ENCODE measurements at regions not wholly inside any gene's neighbourhood (a gene's known extent, or its start where the extent isn't known, plus 50 kb on each side); places are given as distances from the start of the nearest gene placed in this dataset.
"Not testable (repeated sequence)": the region's sequence is repeated elsewhere in the genome, so short reads cannot be mapped to it uniquely, and the experiment has no call there.

DNA sequence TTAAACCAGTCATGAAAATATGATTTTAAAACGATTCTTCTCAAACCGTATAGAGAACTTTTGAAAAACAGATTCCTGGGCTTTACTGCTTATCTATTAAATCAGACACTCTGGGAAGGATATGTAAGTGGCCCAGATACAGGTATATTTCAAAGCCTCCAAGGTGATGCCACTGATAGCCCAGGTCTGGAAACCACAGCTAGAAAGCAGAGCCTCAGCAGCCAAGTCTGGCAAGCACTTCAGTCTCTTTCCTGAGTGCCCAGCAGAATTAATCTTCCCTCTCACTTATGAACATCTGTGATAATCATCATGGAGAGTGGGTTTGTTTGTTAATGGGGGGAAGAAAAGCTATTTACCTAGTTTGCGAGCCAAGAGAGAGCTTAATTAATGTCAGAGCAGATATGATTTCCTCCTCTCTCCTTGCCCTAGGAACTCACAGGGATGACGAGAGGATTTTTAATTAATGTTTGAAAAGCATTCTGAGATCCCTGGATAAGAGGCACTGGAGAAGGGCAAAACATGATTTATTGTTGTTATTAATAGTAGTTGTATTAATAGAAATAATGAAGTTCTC, 368.4 kb downstream of the TLE1 start:
- peak; percentile 40 for DNase-seq

DNA sequence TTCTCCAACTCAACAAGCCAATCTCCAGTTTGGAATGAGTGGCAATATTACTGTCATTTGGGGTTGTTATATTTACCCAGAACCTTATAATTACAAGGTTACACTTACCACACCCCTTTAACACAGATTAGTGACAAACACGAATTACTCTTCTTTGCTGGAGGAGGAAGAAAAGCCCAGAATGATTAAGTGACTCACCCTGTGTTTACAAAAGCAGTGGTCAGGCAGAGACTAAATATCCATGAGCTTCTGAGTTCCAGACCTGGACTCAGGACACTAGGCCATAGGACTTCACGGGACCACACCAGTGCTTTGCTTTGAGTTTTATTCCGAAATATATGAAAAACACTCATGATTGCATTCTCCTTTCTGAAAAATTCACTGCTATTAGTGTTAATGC, 370.8 kb downstream of the TLE1 start:
- no peak for DNase-seq

DNA sequence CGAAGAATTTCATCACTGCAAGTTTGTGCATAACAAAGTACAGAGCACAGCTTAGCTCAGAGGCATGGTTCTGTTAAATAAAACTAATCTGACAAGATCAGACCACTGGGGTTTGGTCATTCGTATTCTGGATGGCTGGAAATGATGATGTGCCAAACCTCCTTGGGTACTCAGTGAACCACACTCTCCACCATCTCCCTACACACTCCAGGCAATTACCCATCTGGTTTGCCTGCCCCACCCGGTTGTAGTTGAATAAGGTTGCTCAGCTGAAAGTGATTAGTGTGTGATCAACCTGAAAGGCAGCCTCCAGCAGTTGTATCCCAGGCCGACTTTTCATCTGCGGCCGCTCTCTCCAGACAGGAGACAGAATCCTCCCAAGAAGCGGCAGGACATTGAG, 371.4 kb downstream of the TLE1 start:
- no peak for DNase-seq

DNA sequence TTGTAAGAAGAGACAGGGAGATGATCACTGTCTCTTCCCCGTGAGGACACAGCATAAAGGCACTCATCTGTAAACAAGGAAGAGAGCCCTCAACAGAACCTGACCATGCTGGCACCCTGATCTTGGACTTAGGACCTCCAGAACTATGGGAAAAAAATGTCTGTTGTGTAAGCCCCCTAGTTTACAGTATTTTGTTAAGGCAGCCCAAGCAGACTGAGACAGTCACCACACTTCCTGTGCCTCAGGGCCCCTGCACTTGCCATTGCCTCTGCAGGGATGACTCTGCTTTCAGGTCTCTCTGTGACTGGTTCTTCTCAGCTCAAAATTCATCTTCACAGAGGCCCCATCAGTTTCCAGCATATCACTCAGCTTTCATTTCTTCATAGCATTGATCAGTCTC, 372.1 kb downstream of the TLE1 start:
- DNase-seq: no peak

DNA sequence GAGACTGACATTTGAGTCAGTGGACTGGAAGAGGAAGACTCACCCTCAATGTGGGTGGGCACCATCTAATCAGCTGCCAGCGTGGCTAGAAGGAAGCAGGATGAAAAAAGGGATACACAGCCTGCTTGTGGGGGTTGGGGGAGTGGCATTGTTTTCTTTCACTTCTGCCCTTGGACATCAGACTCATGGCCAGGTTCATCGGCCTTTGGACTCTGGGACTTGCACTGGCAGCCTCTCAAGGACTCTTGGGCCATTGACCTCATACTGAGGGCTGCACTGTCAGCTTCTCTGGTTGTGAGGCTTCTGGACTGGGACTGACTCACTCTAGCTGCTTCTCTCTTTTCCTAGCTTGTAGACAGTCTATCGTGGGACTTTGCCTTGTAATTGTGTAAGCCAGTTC, 374.9 kb downstream of the TLE1 start:
- no peak for DNase-seq

DNA sequence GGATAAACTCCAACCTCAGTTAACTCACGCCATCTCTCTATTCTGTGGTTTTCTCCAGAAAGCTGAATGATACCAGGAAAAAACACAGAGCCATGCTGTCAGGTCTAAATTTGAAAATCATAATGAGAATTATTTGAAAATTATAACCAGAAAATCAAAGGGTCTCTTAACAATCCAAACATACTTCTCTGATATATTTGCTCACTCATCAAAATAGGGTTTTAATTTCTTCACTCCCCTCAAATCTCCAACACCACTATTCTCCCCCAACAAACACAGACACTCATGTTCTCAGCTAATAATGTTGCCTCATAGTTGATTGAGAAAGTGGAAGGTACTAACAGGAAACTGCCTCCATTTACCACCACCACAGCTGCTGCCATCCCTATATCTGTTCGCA, 375.5 kb downstream of the TLE1 start:
- DNase-seq: no peak

DNA sequence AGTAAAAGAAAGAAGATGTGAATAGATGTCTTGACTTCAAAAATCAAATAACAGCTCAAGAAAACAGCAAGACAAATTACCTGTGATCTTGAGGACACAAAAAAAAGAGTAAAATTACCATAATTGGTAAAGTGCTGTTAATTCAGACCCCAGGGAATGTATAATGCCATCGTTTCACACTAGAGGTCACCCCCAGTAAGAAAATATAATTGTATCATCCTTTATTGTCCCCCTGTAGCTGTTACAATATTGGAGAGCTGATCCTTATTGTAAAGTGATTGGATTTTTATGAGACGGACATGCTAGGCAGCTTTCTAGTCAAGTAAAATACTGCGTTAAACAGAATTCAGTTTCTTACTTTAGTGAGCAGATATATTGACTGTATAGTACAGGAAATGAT, 377.0 kb downstream of the TLE1 start:
- DNase-seq: no peak

DNA sequence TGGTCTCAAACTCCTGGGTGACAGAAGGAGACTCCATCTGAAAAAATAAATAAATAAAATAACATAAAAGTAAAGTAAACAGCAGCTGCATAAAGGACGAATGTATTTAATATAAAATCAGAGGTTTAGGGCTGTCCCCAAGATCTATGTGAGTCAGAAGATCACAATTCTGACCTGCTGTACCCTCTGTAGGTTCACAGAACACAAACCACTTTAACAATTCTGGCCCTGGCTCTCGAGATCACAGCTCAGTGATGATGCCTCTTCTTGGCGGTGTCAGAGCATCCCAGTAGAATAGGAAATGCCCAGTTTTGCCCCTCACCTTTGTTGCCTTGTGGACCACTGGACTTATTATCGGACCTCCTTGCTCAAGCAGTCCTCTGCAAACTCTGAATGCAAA, 380.9 kb downstream of the TLE1 start:
- no peak for DNase-seq

DNA sequence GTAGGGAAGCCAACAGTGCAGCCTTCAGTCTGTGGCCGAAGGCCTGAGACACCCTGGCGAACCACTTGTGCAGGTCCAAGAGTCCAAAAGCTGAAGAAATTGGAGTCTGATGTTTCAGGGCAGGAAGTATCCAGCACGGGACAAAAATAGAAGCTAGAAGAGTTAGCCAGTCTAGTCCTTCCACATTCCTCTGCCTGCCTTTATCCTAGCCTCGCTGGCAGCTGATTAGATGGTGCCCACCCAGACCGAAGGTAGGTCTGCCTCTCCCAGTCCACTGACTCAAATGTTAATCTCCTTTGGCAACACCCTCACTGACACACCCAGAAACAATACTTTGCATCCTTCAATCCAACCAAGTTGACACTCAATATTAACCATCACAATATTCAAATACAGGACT, 381.6 kb downstream of the TLE1 start:
- not testable (repeated sequence) for DNase-seq

DNA sequence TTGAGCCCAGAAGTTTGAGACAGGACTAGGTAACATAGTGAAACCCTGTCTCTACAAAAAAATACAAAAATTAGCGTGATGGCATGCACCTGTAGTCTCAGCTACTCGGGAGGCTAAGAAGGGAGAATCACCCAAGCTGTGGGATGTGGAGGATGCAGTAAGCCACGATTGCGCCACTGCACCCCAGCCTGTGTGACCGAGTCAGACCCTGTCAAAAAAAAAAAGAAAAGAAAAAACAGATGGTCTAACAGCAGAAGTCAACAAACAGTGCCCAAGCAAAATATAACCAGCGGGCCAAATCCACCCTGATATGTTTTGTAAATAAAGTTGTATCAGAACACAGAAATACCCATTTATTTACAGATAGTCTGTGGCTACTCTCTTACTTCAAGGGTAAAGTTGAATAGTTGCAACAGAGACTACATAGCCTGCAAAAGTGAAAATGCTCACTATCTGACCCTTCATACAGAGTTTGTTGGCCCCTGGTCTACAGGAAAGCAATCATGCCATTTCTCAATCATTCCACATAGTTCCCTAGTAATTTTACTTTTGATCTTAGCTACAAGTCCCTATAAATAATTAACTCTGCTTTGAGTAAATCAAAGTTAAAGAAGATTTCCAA, 383.7 kb downstream of the TLE1 start:
- DNase-seq: no peak

DNA sequence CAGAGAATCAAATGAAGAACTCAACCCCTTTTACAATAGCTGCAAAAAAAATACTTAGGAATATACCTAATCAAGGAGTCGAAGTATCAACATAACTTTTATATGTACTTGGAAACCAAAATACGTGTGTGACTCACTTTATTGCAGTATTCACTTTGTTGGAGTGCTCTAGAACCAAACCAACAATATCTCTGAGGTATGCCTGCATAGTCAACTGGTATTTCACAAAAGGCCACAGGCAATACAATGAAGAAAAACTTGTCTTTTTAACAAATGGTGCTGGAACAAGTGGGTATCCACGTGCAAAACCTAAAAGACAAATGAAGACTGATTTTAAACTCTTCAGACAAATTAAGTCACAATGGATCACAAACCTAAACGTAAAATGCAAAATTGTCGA, 385.7 kb downstream of the TLE1 start:
- DNase-seq: no peak

DNA sequence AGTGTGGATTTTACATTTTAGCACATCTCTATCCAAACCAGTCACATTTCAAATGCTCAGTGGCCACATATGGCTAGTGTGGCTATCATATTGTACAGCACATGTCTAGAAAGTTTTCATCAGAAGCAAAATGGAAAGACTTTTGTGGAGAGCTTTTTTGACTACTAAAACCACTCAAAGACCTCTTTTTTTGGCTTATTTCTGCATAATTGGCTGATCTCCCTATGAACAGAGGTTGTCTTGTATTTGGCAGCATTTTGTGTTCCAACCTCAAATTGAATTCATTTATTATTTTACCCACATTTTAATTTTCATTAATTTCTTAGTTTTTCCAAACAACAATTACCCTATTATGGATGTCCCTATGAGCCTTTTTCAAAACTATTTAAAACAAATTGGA, 395.7 kb downstream of the TLE1 start:
- no peak for DNase-seq

DNA sequence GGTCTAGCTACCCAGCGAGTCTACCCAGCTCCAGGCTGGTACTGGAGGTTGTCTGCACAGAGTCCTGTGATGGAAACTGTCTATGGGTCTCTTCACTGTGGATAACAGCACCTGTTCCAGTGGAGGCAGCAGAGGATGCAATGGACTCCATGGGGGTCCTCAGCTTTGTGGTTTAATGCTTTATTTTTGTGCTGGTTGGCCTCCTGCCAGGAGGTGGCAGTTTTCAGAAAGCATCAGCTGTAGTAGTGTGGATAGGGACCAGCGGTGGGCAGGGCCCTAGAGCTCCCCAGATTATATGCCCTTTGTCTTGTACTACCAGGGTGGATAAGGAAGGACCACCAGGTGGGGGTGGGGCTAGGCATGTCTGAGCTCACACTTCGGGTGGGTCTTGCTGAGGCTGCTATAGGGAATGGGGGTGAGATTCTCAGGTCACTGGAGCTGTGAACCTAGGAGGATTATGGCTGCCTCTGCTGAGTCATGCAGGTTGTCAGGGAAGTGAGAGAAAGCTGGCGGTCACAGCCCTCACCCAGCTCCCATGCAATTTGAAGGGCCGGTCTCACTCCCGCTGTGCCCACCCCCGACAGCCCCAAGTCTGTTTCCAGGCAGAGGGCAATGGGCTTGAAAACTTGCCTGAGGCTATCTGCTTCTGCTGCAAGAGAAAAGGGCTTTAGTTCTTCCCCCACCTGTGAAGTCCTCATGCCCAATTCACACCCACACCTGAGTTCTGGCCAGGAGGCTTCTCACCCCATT, 397.1 kb downstream of the TLE1 start:
- DNase-seq: no peak

DNA sequence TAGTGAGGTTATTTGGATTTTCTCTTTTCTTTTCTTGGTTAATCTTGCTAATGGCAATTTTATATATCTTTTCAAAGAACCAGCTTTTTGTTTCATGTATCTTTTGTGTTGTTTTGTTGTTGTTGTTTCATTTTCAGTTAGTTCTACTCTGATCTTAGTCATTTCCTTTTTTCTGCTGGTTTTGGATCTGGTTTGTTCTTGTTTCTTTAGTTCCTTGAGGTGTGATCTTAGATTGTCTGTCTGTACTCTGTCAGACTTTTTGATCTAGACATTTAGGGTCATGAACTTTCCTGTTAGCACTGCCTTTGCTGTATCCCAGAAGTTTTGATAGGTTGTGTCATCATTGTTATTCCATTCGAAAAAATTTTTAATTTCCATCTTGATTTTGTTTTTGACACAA, 399.7 kb downstream of the TLE1 start:
- DNase-seq: no peak

DNA sequence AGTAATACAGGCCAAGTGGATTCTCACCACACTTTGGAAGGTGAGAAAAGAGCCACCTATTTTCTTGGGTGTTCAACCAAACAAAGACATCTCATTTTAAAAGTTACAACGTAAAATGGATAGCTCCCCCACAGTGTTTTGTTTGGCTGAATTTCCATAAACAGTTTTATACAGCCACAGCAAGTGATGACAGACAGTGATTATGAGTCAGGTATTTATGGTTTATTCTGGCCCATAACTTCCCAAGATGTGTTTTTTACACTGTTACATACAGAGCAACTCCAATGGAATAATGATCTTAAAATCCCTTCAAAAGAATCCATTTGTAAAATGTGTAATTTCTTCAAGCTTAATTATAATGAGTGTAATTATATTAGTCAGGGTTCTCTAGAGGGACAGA, 421.3 kb downstream of the TLE1 start:
- no peak for DNase-seq

DNA sequence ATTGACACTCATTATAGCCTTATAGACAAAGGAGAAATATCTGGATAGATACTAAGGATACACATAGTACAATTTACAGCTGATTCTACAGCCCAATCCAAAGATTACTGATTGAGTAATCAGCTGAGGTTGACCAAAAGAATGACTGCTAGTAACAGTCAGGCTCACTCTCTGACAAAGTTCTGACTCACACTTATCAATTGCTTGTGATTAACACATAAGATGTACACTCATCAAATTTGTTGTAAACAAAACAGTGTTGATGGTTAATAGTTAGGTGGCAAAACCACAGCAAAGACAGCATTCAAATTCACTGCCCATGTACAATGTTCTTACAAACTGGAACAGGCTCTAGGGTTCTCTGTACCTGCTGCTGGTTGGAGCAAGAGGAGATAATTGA, 422.7 kb downstream of the TLE1 start:
- no peak for DNase-seq

DNA sequence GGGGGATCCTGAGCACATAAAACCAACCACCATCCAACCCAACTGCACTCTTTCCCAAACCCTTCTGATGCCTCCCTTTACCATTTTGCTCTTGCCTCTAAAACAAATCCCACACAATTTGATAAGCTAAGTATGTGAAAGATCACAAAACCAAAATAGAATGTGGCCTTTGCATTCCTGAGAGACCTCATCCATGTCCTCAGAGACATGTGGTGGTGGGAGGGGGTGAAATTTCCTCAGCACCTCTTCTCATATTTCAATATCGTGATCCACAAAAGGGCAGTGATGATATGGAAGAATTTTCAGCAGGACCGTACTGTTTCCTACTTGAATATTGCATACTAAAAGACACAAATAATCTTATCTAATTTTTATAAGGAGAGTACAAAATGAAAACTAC, 423.3 kb downstream of the TLE1 start:
- no peak for DNase-seq

DNA sequence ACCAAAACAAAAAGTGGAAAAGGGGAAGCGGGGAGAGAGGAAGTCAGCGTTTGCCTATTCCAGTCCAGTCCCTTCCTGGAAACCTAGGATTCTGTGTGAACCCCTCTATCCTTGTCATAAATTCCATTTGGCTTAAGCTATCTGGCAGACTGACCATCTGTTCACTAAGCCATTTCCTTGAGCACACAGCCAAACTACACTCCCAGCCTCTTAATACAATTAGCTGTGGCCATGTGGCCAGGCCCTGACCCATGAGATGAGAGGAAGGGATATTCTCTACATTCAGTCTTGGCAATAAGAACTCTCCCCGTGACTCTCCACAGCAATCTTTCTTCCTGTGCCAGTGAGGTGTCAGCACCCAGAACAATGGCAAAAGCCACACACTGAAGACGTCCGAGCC, 424.8 kb downstream of the TLE1 start:
- DNase-seq: no peak

DNA sequence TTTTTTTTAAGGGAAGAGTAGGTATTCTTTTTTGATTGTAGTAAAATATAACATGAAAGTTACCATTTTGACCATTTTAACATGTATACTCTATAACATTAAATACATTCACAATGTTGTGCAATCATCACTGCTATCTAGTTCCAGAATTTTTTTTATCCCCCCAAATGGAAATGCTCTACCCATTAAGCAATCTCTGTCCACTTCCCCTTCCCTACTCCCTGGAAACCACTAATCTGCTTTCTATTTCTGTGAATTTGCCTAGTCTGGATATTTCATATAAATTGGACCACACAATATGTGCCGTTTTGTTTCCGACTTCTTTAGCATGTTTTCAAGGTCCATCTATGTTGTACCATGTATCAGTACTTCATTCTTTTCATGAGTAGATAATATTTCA, 429.5 kb downstream of the TLE1 start:
- DNase-seq: no peak

DNA sequence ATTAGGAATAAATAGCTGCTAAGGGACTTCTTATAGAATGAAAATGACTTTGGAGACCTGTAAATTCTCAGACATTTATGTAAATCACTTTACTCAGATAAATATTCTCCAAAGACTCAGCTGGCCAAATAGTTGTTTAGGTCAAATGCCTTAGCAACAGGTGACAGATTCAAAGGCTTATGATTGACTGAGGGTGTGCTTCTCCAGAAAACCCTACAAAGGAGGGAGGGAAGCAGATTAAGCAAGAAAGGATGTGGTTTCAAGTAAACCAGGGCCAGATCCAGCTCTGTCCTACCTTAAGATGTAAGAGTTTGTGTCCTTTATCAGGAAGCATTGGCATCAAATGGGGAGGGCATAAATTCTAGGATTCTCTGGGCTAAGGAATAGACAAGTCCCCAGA, 433.0 kb downstream of the TLE1 start:
- no peak for DNase-seq

DNA sequence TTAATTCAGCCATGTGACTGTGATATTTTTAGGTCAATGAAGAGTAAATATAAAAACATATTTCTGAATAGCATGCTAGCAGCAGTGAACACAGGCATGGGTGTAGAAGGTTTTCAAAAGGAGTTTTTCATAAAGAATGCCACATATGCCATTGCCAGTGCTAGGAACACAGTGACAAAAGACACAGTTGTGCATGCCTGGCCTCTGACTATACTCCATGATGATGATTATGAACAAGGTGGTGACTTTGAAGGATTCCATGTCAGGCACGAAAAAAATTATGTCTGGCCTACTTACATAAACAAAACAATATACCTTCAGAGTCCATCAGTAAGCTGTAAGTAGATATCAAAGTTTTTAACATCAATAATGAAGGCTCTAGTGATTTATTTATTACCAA, 438.7 kb downstream of the TLE1 start:
- no peak for DNase-seq

DNA sequence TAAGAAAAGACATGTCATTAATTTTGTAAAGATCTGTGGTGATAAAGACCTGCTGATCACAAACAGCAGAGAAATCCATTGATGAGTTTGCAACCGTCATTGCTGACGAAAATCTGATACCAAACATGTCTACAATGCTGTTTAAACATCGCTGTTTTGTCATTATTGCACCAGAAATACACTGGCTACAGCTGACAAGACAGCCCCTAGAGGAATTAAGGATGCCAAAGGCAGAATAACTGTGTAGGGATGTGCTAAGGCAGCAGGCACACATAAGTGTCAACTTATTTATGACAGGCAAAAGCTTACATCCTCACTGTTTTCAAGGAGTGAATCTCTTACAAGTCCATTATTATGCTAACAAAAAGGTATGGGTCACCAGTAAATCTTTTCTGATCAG, 439.3 kb downstream of the TLE1 start:
- no peak for DNase-seq

DNA sequence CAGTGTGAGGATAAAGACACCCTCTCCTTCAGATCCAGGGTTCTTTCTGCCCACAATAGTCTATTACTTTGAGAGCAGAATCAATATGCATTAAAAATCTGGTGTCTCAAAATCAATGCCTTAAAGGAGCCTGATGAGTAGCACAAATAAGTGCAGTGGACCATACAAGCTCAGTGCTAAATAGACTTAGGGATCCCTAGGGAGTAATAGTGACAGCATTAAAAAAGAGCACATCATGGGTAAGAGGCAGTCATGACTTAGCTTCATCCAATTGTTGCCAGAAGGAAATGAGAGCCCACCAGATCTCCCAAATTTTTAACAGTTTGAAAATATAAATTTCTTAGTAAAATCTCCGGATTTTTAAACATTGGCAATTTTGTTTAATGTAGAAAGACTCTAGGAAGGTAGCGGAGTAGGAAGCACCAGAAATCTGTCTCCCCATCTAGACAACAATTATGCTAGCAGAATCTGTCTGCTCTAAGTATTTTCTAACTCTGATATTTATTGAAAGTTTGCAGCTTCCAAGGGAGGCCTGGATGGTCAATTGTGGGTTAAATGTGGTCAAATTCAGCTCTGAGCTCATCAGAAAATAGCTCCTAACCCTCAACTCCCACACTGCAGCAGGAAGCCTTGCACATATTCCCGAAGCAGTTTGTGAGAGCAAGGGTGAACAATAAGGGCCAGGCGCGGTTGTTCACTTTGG, 443.9 kb downstream of the TLE1 start:
- DNase-seq: no peak

DNA sequence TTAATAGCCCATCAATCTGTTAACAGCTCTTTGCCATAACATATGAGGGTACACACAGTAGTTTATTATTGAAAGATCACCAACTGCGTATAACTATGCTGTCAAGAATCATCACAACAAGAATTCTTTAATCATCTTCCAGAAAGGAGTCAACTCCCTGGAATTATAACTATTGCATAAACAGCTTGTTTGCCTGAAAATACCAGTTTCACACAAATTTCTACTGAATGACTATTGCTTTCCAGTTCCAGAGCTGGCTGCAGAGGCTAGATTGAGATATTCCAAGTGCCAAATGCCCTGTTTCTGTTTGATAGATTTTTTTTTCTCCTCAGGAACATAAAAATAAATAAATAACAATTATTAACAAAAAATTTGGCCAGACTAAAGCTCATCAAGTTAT, 444.7 kb downstream of the TLE1 start:
- DNase-seq: no peak
